Neural progenitor cell (in vitro differentiated cells): ENCODE measurements at regions not wholly inside any gene's neighbourhood (a gene's known extent, or its start where the extent isn't known, plus 50 kb on each side); places are given as distances from the start of the nearest gene placed in this dataset.

Source experiments
- DNase-seq: peaks from one replicate; pipeline ENCODE4 v3.0.0-alpha.2; 2016; ENCODE audit warnings: low spot score
- H2AFZ ChIP-seq: fragments of 200-600 bp; sonication (generic); replicated peaks from 2 replicates; pipeline ENCODE4 v1.6.1; 2016; ENCODE audit warnings: antibody characterized with exemption
- H3F3A ChIP-seq: fragments of 200-600 bp; sonication (generic); 2 replicates; pipeline ENCODE4 v1.6.1; 2016; ENCODE audit warnings: antibody characterized with exemption, low read depth
- H3K27ac ChIP-seq: fragments of 200-600 bp; sonication (generic); 2 replicates; pipeline ENCODE4 v1.5.1; 2016; ENCODE audit warnings: mild to moderate bottlenecking
- H3K27me3 ChIP-seq: fragments of 200-600 bp; sonication (generic); 2 replicates; pipeline ENCODE4 v1.6.1; 2016; ENCODE audit warnings: mild to moderate bottlenecking, moderate library complexity
- H3K36me3 ChIP-seq: fragments of 200-600 bp; sonication (generic); 2 replicates; pipeline ENCODE4 v1.5.1; 2016
- H3K4me1 ChIP-seq: fragments of 200-600 bp; sonication (generic); 2 replicates; pipeline ENCODE4 v1.6.1; 2016; ENCODE audit warnings: mixed run types
- H3K4me2 ChIP-seq: fragments of 200-600 bp; sonication (generic); 2 replicates; pipeline ENCODE4 v1.6.1; 2016
- H3K4me3 ChIP-seq: fragments of 200-600 bp; sonication (generic); 2 replicates; pipeline ENCODE4 v1.5.1; 2016
- H3K79me2 ChIP-seq: fragments of 200-600 bp; sonication (generic); 2 replicates; pipeline ENCODE4 v1.6.1; 2016; ENCODE audit warnings: low read depth
- H3K9ac ChIP-seq: fragments of 200-600 bp; sonication (generic); 2 replicates; pipeline ENCODE4 v1.6.1; 2016
- H3K9me3 ChIP-seq: fragments of 200-600 bp; sonication (generic); 2 replicates; pipeline ENCODE4 v1.5.1; 2016; ENCODE audit warnings: low read depth
- H4K20me1 ChIP-seq: fragments of 200-600 bp; sonication (generic); 2 replicates; pipeline ENCODE4 v1.6.1; 2016; ENCODE audit warnings: low read depth
- H3K27ac Mint-ChIP-seq: 3 replicates; pipeline ENCODE4 v1.8.0; 2021; ENCODE audit warnings: mixed read lengths
- H3K27me3 Mint-ChIP-seq: 2 replicates; pipeline ENCODE4 v1.8.0; 2022; ENCODE audit warnings: low read depth, mild to moderate bottlenecking, inconsistent platforms, moderate library complexity, mixed read lengths; ENCODE audit not compliant: insufficient read depth
- H3K36me3 Mint-ChIP-seq: 3 replicates; pipeline ENCODE4 v1.8.0; 2021; ENCODE audit warnings: mixed read lengths
- H3K4me1 Mint-ChIP-seq: 3 replicates; pipeline ENCODE4 v1.8.0; 2021; ENCODE audit warnings: mixed read lengths
- H3K4me3 Mint-ChIP-seq: 3 replicates; pipeline ENCODE4 v1.8.0; 2021; ENCODE audit warnings: mild to moderate bottlenecking, moderate library complexity, mixed read lengths
- H3K9me3 Mint-ChIP-seq: 3 replicates; pipeline ENCODE4 v1.8.0; 2020; ENCODE audit warnings: mixed read lengths
- CTCF ChIP-seq: fragments of 200-600 bp; sonication (generic); IDR thresholded peaks from 2 replicates; pipeline ENCODE4 v1.5.1; 2017; ENCODE audit warnings: antibody characterized with exemption, mild to moderate bottlenecking
- EZH2 ChIP-seq: fragments of 200-600 bp; sonication (generic); IDR thresholded peaks from 2 replicates; pipeline ENCODE4 v1.6.1; 2017; ENCODE audit warnings: antibody characterized with exemption, mild to moderate bottlenecking, moderate library complexity
- EZH2phosphoT487 ChIP-seq: fragments of 200-600 bp; sonication (generic); IDR thresholded peaks from 2 replicates; pipeline ENCODE4 v1.6.1; 2017; ENCODE audit warnings: antibody characterized with exemption

GRCh38 chr3:23029001-23029400 is 174.1 kb upstream of the UBE2E2 start:
- Mint-ChIP-seq H3K36me3 (no peaks in the 10 kb centered on the region), H3K4me3 (no peak overlapping the region), H3K27me3 (peaks cover 3% of the 10 kb centered on the region), H3K27ac (no peak overlapping the region), H3K4me1 (no peaks in the 10 kb centered on the region), H3K9me3 (peaks cover 8% of the 10 kb centered on the region)
- Histone ChIP-seq H3K27ac (no peak overlapping the region), H3K9me3 (no peaks in the 10 kb centered on the region), H3F3A (no peaks in the 10 kb centered on the region), H3K27me3 (no peaks in the 10 kb centered on the region), H3K79me2 (no peaks in the 10 kb centered on the region), H3K9ac (no peak overlapping the region), H3K36me3 (no peaks in the 10 kb centered on the region), H3K4me3 (no peak overlapping the region), H3K4me1 (no peaks in the 10 kb centered on the region), H3K4me2 (no peak overlapping the region), H2AFZ (no peak overlapping the region), H4K20me1 (no peaks in the 10 kb centered on the region)
- TF ChIP-seq EZH2phosphoT487 (no peak), CTCF (no peak), EZH2 (no peak)
- DNase-seq = no peak

GRCh38 chr3:23035927-23036640 is 167.0 kb upstream of the UBE2E2 start:
- DNase-seq = peak; percentile 66
- peaks cover 5% of the 10 kb centered on the region for H3K4me1 ChIP-seq
- no peak overlapping the region for H3K27ac ChIP-seq
- no peaks in the 10 kb centered on the region for H3K27me3 ChIP-seq
- H3K4me2 ChIP-seq = peak overlapping the region; percentile 31
- Mint-ChIP-seq H3K9me3 (peaks cover 11% of the 10 kb centered on the region), H3K4me3 (no peak overlapping the region), H3K36me3 (no peaks in the 10 kb centered on the region), H3K4me1 (no peaks in the 10 kb centered on the region), H3K27ac (no peak overlapping the region), H3K27me3 (peaks cover 3% of the 10 kb centered on the region)
- no peaks in the 10 kb centered on the region for H4K20me1 ChIP-seq
- no peak overlapping the region for H3K9ac ChIP-seq
- H3F3A ChIP-seq = no peaks in the 10 kb centered on the region
- H3K9me3 ChIP-seq = no peaks in the 10 kb centered on the region
- peak overlapping the region; percentile 96 for H2AFZ ChIP-seq
- H3K79me2 ChIP-seq = no peaks in the 10 kb centered on the region
- H3K4me3 ChIP-seq = no peak overlapping the region
- TF ChIP-seq EZH2phosphoT487 (no peak), CTCF (no peak)
- no peaks in the 10 kb centered on the region for H3K36me3 ChIP-seq

GRCh38 chr3:23036728-23037127 is 166.4 kb upstream of the UBE2E2 start:
- Histone ChIP-seq H3K27ac (no peak overlapping the region), H3K4me2 (no peak overlapping the region), H3K27me3 (no peaks in the 10 kb centered on the region), H4K20me1 (no peaks in the 10 kb centered on the region), H2AFZ (no peak overlapping the region), H3K9ac (no peak overlapping the region), H3K4me3 (no peak overlapping the region), H3K4me1 (peaks cover 5% of the 10 kb centered on the region), H3K79me2 (no peaks in the 10 kb centered on the region), H3K36me3 (no peaks in the 10 kb centered on the region), H3K9me3 (no peaks in the 10 kb centered on the region), H3F3A (no peaks in the 10 kb centered on the region)
- H3K27me3 Mint-ChIP-seq = peaks cover under 1% of the 10 kb centered on the region
- H3K36me3 Mint-ChIP-seq = no peaks in the 10 kb centered on the region
- H3K4me3 Mint-ChIP-seq = no peak overlapping the region
- DNase-seq = no peak
- H3K4me1 Mint-ChIP-seq = no peaks in the 10 kb centered on the region
- H3K9me3 Mint-ChIP-seq = peaks cover 5% of the 10 kb centered on the region
- TF ChIP-seq EZH2phosphoT487 (no peak), CTCF (no peak), EZH2 (no peak)
- H3K27ac Mint-ChIP-seq = no peak overlapping the region
